CD1c-positive myeloid dendritic cell (primary cell): ENCODE measurements at regions not wholly inside any gene's neighbourhood (a gene's known extent, or its start where the extent isn't known, plus 50 kb on each side); places are given as distances from the start of the nearest gene placed in this dataset.
A peak's percentile ranks its signal among the peaks of the same experiment; 100 is the strongest.

Experiments used
- DNase-seq: peaks from one replicate; pipeline ENCODE4 v3.0.0-alpha.2; 2016; ENCODE audit errors: extremely low spot score

- no peak for DNase-seq
These were observed 215.1 kb upstream of the MIR17HG start for GRCh38 chr13:91132381-91132780.

GRCh38 chr13:91132786-91133185 lies 214.7 kb upstream of the MIR17HG start:
- no peak for DNase-seq

- peak; percentile 71 for DNase-seq
These were observed 213.3 kb upstream of the MIR17HG start for GRCh38 chr13:91133941-91134802.

GRCh38 chr13:91134803-91135184 lies 212.7 kb upstream of the MIR17HG start:
- peak; percentile 50 for DNase-seq

- DNase-seq: no peak
These were observed 212.1 kb upstream of the MIR17HG start for GRCh38 chr13:91135376-91135775.

GRCh38 chr13:91135968-91136367 lies 211.5 kb upstream of the MIR17HG start:
- DNase-seq: peak; percentile 20

- peak; percentile 14 for DNase-seq
These were observed 210.7 kb upstream of the MIR17HG start for GRCh38 chr13:91136806-91137205.

GRCh38 chr13:91139232-91139631 lies 208.3 kb upstream of the MIR17HG start:
- DNase-seq: no peak

- no peak for DNase-seq
These were observed 205.9 kb upstream of the MIR17HG start for GRCh38 chr13:91141543-91142061.

GRCh38 chr13:91142572-91142971 lies 204.9 kb upstream of the MIR17HG start:
- no peak for DNase-seq

GRCh38 chr13:91144054-91144453 lies 203.4 kb upstream of the MIR17HG start:
- peak; percentile 80 for DNase-seq

- no peak for DNase-seq
These were observed 203.0 kb upstream of the MIR17HG start for GRCh38 chr13:91144486-91144885.

GRCh38 chr13:91145571-91146205 lies 201.8 kb upstream of the MIR17HG start:
- peak; percentile 80 for DNase-seq

GRCh38 chr13:91146601-91147000 lies 200.9 kb upstream of the MIR17HG start:
- peak; percentile 15 for DNase-seq

GRCh38 chr13:91148098-91148497 lies 199.4 kb upstream of the MIR17HG start:
- no peak for DNase-seq

- no peak for DNase-seq
These were observed 195.6 kb upstream of the MIR17HG start for GRCh38 chr13:91151921-91152320.

GRCh38 chr13:91153372-91153771 lies 194.1 kb upstream of the MIR17HG start:
- DNase-seq: no peak

GRCh38 chr13:91154558-91155353 lies 192.7 kb upstream of the MIR17HG start:
- peak; percentile 89 for DNase-seq

GRCh38 chr13:91155512-91156114 lies 191.9 kb upstream of the MIR17HG start:
- no peak for DNase-seq

- DNase-seq: no peak
These were observed 190.0 kb upstream of the MIR17HG start for GRCh38 chr13:91157273-91158016.

- DNase-seq: peak; percentile 65
These were observed 189.5 kb upstream of the MIR17HG start for GRCh38 chr13:91158017-91158395.
